Activated T-helper 1 cell treated with anti-CD3 and anti-CD28 coated beads, Interleukin-12 subunit alpha, Interleukin-12 subunit beta, Interleukin-2, Interleukin-4 antibody, amounts not matched to agents 30 ng/mL and 10 ng/mL and 1 ng/mL, durations not matched to agents 14 hours and 24 hours and 36 hours (primary cell): ENCODE measurements at regions not wholly inside any gene's neighbourhood (a gene's known extent, or its start where the extent isn't known, plus 50 kb on each side); places are given as distances from the start of the nearest gene placed in this dataset.

Experiments
- DNase-seq: peaks from one replicate; pipeline ENCODE4 v3.0.0; 2021; ENCODE audit warnings: low spot score
- H3K27ac Mint-ChIP-seq: one replicate; pipeline ENCODE4 v1.8.0; 2021; ENCODE audit warnings: mild to moderate bottlenecking, mixed read lengths
- H3K27me3 Mint-ChIP-seq: one replicate; pipeline ENCODE4 v1.8.0; 2022; ENCODE audit warnings: mild to moderate bottlenecking, moderate library complexity, mixed read lengths; ENCODE audit not compliant: insufficient read depth
- H3K36me3 Mint-ChIP-seq: one replicate; pipeline ENCODE4 v1.8.0; 2021; ENCODE audit warnings: low read depth, mixed read lengths
- H3K4me1 Mint-ChIP-seq: one replicate; pipeline ENCODE4 v1.8.0; 2021; ENCODE audit warnings: low read depth, mixed read lengths
- H3K4me3 Mint-ChIP-seq: one replicate; pipeline ENCODE4 v1.8.0; 2021; ENCODE audit warnings: mild to moderate bottlenecking, moderate library complexity, mixed read lengths
- H3K9me3 Mint-ChIP-seq: one replicate; pipeline ENCODE4 v1.8.0; 2021; ENCODE audit warnings: mixed read lengths
- intact Hi-C: fragments of 100-400 bp; cut with micrococcal nuclease; formaldehyde crosslinking; loops from one replicate; pipeline ENCODE4 v1.15.1; 2024

- no peak overlapping the region for H3K4me3 Mint-ChIP-seq
These were observed 151.2 kb upstream of the TNR start for GRCh38 chr1:175894581-175894980.

GRCh38 chr1:175893192-175893591 lies 149.8 kb upstream of the TNR start:
- peaks cover 4% of the 10 kb centered on the region for H3K9me3 Mint-ChIP-seq
- no peak overlapping the region for H3K4me3 Mint-ChIP-seq
- DNase-seq, result no peak
- H3K27ac Mint-ChIP-seq, result no peak overlapping the region
- H3K27me3 Mint-ChIP-seq, result no peaks in the 10 kb centered on the region
- H3K4me1 Mint-ChIP-seq, result no peaks in the 10 kb centered on the region
- intact Hi-C loops, result no loop called here
- no peaks in the 10 kb centered on the region for H3K36me3 Mint-ChIP-seq

More at GRCh38 chr1:175894581-175894980, 151.2 kb upstream of the TNR start:
- Mint-ChIP-seq H3K9me3 (peaks cover 4% of the 10 kb centered on the region), H3K36me3 (no peaks in the 10 kb centered on the region), H3K27me3 (no peaks in the 10 kb centered on the region), H3K27ac (no peak overlapping the region), H3K4me1 (no peaks in the 10 kb centered on the region)
- intact Hi-C loops, result no loop called here
- no peak for DNase-seq

DNA sequence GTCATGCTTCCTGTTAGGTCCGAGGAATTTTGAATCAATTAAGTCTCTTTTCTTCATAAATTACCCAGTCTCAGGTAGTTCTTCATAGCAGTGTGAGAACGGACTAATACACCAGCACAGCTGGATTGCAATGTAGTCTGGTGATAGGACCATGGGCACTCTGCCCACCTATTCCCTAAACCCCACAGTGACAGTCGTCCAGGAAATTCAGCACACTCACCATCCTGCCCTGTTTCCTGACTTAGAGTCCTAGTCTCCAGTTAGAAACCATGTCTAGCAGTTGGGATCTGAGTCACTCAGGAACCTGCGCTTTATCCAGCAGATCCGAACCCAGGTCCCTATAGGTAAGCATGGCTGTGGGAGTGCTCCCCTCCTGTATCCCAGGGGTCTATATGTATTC lies 149.3 kb upstream of the TNR start:
- Mint-ChIP-seq H3K27ac (no peak overlapping the region), H3K4me1 (no peaks in the 10 kb centered on the region), H3K36me3 (no peaks in the 10 kb centered on the region), H3K9me3 (peaks cover 4% of the 10 kb centered on the region), H3K4me3 (no peak overlapping the region), H3K27me3 (no peaks in the 10 kb centered on the region)
- intact Hi-C loops, result no loop called here
- no peak for DNase-seq

- Mint-ChIP-seq H3K27me3 (no peaks in the 10 kb centered on the region), H3K4me1 (no peaks in the 10 kb centered on the region), H3K4me3 (no peak overlapping the region), H3K9me3 (peaks cover 4% of the 10 kb centered on the region), H3K27ac (no peak overlapping the region), H3K36me3 (no peaks in the 10 kb centered on the region)
- intact Hi-C loops, result no loop called here
- no peak for DNase-seq
These were observed 148.5 kb upstream of the TNR start for GRCh38 chr1:175891783-175892309.

- no peak for DNase-seq
- Mint-ChIP-seq H3K4me3 (no peak overlapping the region), H3K36me3 (no peaks in the 10 kb centered on the region), H3K9me3 (peaks cover 4% of the 10 kb centered on the region), H3K27me3 (no peaks in the 10 kb centered on the region), H3K27ac (no peak overlapping the region), H3K4me1 (no peaks in the 10 kb centered on the region)
- intact Hi-C loops, result no loop called here
These were observed 147.6 kb upstream of the TNR start for GRCh38 chr1:175890958-175891357.

DNA sequence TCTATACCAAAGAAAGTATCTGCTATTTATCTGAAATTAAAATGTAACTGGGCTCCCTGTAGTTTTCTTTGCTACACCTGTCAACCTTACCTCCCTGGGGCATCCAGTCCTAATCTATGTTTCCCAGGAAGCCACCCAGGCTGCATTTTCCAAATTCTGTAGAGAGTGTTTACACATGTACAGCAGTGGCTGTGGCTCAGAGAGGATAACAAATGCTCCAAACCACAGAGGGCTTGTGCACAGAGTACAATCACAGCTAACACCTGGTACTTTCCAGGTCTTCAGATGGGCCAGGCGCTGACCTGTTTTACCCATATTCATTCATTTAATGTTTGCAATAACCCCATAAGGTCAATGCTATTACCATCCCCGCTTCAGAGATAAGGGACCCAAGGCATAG lies 146.5 kb upstream of the TNR start:
- H3K27me3 Mint-ChIP-seq, result no peaks in the 10 kb centered on the region
- no peak for DNase-seq
- H3K9me3 Mint-ChIP-seq, result no peaks in the 10 kb centered on the region
- no peaks in the 10 kb centered on the region for H3K36me3 Mint-ChIP-seq
- no peak overlapping the region for H3K4me3 Mint-ChIP-seq
- H3K27ac Mint-ChIP-seq, result no peak overlapping the region
- intact Hi-C loops, result loop anchor here (10.0 kb wide), 1 partner anchor 185 kb away; no protein-coding TSS in a partner anchor
- no peaks in the 10 kb centered on the region for H3K4me1 Mint-ChIP-seq

- Mint-ChIP-seq H3K27ac (no peak overlapping the region), H3K4me3 (no peak overlapping the region), H3K36me3 (no peaks in the 10 kb centered on the region), H3K4me1 (no peaks in the 10 kb centered on the region), H3K27me3 (no peaks in the 10 kb centered on the region), H3K9me3 (no peaks in the 10 kb centered on the region)
- DNase-seq, result no peak
- intact Hi-C loops, result loop anchor here (10.0 kb wide), 1 partner anchor 186 kb away; no protein-coding TSS in a partner anchor
These were observed 145.6 kb upstream of the TNR start for GRCh38 chr1:175888996-175889395.

DNA sequence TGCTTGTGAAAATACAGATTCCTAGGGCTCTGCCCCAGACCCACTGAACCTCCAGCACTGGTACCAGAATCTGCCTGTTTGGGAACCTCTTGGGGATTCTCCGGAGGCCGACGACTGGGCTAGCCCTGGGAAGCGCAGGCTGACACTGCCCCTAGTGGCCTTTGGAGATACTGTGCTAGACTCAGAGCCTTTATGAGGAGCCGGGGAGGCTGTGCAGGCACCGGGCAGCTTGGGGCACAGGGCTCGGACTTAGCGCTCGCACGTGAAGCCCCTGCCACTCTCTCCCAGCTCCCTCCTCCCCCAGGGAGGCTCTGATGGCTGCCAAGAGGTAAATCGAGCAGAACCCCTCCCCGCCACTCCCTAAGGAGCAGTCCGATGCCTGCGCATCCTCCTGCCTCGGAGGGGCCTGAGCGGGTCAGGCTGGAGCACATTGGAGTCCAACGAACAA lies 144.6 kb upstream of the TNR start:
- H3K27me3 Mint-ChIP-seq, result no peaks in the 10 kb centered on the region
- intact Hi-C loops, result loop anchor here (10.0 kb wide), 1 partner anchor 187 kb away; no protein-coding TSS in a partner anchor
- no peak overlapping the region for H3K27ac Mint-ChIP-seq
- no peaks in the 10 kb centered on the region for H3K4me1 Mint-ChIP-seq
- no peaks in the 10 kb centered on the region for H3K9me3 Mint-ChIP-seq
- no peak for DNase-seq
- H3K4me3 Mint-ChIP-seq, result no peak overlapping the region
- no peaks in the 10 kb centered on the region for H3K36me3 Mint-ChIP-seq

DNA sequence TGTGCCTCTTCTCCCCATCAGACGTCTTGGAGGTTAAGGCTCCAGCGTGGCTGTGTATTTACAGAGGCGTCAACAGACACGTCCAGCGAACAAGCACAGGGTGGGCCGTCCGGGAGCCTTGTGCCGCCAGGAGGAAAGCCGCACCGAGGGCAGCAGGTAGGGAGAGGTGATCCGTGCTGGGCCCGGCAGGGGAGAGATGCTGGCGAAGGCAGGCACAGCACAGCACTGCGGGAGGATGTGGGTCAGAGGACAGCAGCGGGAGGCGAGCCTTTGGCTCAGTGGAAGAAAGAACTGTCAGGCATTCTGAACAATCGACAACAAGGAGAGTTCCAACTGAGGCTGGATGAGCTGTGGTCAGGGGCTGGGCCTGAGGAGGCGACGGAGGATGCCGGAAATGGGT lies 144.1 kb upstream of the TNR start:
- Mint-ChIP-seq H3K4me1 (no peaks in the 10 kb centered on the region), H3K27me3 (no peaks in the 10 kb centered on the region), H3K27ac (no peak overlapping the region), H3K9me3 (no peaks in the 10 kb centered on the region), H3K4me3 (no peak overlapping the region), H3K36me3 (no peaks in the 10 kb centered on the region)
- intact Hi-C loops, result loop anchor here (10.0 kb wide), 1 partner anchor 187 kb away; no protein-coding TSS in a partner anchor
- no peak for DNase-seq

DNA sequence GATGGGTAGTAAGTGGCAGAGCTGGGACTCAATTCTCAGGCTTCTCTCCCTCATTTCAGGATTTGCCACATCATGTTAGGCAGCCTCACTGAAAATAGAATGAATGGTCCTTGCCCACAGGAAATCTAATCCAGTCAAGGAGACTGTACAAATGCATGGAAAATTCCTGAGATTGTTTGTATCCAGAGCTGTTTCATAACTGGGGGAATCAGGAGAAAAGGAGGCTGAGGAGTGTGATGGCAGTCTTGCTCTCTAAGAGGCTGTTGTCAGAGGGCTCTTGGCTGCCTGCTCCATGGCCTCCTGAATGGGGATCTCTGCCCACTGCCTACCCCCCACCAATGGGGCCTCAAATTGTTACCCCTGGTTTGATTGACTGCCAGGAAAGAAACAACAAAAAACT lies 141.9 kb upstream of the TNR start:
- Mint-ChIP-seq H3K36me3 (no peaks in the 10 kb centered on the region), H3K27me3 (no peaks in the 10 kb centered on the region), H3K4me1 (no peaks in the 10 kb centered on the region), H3K9me3 (no peaks in the 10 kb centered on the region), H3K27ac (no peak overlapping the region), H3K4me3 (no peak overlapping the region)
- intact Hi-C loops, result loop anchor here (10.0 kb wide), 1 partner anchor 189 kb away; no protein-coding TSS in a partner anchor
- no peak for DNase-seq

DNA sequence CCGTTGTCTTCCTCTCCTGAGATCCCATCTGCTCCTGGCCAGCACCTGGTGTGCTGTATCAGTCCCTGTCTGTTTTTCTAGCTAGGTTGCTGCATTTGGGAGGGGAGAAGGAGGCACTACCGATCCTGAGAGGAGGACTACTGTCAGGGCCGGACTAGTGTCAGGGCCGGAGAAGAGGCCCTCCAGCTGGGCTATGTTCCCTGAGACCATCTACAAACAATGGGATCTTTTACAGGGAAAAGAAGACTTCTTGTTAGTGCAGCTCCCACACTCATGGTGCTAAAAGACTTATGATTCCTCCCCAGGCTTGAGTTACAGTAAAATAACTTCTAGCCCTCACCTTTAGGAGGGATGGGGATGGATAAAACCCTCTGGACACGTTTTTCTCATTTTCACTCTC lies 141.0 kb upstream of the TNR start:
- no peaks in the 10 kb centered on the region for H3K36me3 Mint-ChIP-seq
- H3K9me3 Mint-ChIP-seq, result no peaks in the 10 kb centered on the region
- no peaks in the 10 kb centered on the region for H3K27me3 Mint-ChIP-seq
- DNase-seq, result no peak
- no peak overlapping the region for H3K4me3 Mint-ChIP-seq
- H3K27ac Mint-ChIP-seq, result no peak overlapping the region
- H3K4me1 Mint-ChIP-seq, result no peaks in the 10 kb centered on the region
- intact Hi-C loops, result loop anchor here (10.0 kb wide), 1 partner anchor 190 kb away; no protein-coding TSS in a partner anchor

- H3K27me3 Mint-ChIP-seq, result no peaks in the 10 kb centered on the region
- intact Hi-C loops, result loop anchor here (10.0 kb wide), 1 partner anchor 193 kb away; no protein-coding TSS in a partner anchor
- H3K36me3 Mint-ChIP-seq, result no peaks in the 10 kb centered on the region
These were observed 138.8 kb upstream of the TNR start for GRCh38 chr1:175882192-175882591.

GRCh38 chr1:175881246-175881976 lies 138.0 kb upstream of the TNR start:
- intact Hi-C loops, result loop anchor here (10.0 kb wide), 1 partner anchor 193 kb away; no protein-coding TSS in a partner anchor
- no peak for DNase-seq

More at GRCh38 chr1:175882192-175882591, 138.8 kb upstream of the TNR start:
- Mint-ChIP-seq H3K4me1 (no peaks in the 10 kb centered on the region), H3K9me3 (no peaks in the 10 kb centered on the region), H3K4me3 (no peak overlapping the region), H3K27ac (no peak overlapping the region)
- no peak for DNase-seq

More at GRCh38 chr1:175881246-175881976, 138.0 kb upstream of the TNR start:
- Mint-ChIP-seq H3K27ac (no peak overlapping the region), H3K4me1 (no peaks in the 10 kb centered on the region), H3K27me3 (no peaks in the 10 kb centered on the region), H3K9me3 (no peaks in the 10 kb centered on the region), H3K36me3 (no peaks in the 10 kb centered on the region), H3K4me3 (no peak overlapping the region)
